Stimulated activated naive CD4-positive, alpha-beta T cell (primary cell): ENCODE measurements at regions not wholly inside any gene's neighbourhood (a gene's known extent, or its start where the extent isn't known, plus 50 kb on each side); places are given as distances from the start of the nearest gene placed in this dataset.

Source experiments
- DNase-seq, 6 experiments: peaks; one replicate each; lab custom pipeline; 2025; lab: John Stamatoyannopoulos, UW

- DNase-seq = no peak
Observed at GRCh38 chr2:181149056-181149455, 168.7 kb downstream of the UBE2E3 start.

GRCh38 chr2:181152226-181152625 is 171.8 kb downstream of the UBE2E3 start:
- DNase-seq = no peak

- no peak for DNase-seq
Observed at GRCh38 chr2:181152701-181153100, 172.3 kb downstream of the UBE2E3 start.

GRCh38 chr2:181153886-181154285 is 173.5 kb downstream of the UBE2E3 start:
- DNase-seq = no peak

- DNase-seq = no peak
Observed at GRCh38 chr2:181157326-181157725, 176.9 kb downstream of the UBE2E3 start.

GRCh38 chr2:181158427-181158826 is 178.0 kb downstream of the UBE2E3 start:
- DNase-seq = no peak

GRCh38 chr2:181161615-181162014 is 181.2 kb downstream of the UBE2E3 start:
- DNase-seq = no peak

GRCh38 chr2:181163139-181163538 is 182.7 kb downstream of the UBE2E3 start:
- no peak for DNase-seq

- no peak for DNase-seq
Observed at GRCh38 chr2:181163691-181164090, 183.3 kb downstream of the UBE2E3 start.

- no peak for DNase-seq
Observed at GRCh38 chr2:181164699-181165098, 184.3 kb downstream of the UBE2E3 start.

- peak in 2 of 6 experiments; percentile 24 to 30 for DNase-seq
Observed at GRCh38 chr2:181165199-181165868, 184.9 kb downstream of the UBE2E3 start.

- DNase-seq = no peak
Observed at GRCh38 chr2:181169503-181169902, 189.1 kb downstream of the UBE2E3 start.

GRCh38 chr2:181170256-181170655 is 189.9 kb downstream of the UBE2E3 start:
- no peak for DNase-seq

GRCh38 chr2:181172676-181173075 is 192.3 kb downstream of the UBE2E3 start:
- DNase-seq = no peak

GRCh38 chr2:181174611-181175580 is 194.5 kb downstream of the UBE2E3 start:
- DNase-seq = no peak

- no peak for DNase-seq
Observed at GRCh38 chr2:181176540-181176939, 196.1 kb downstream of the UBE2E3 start.

GRCh38 chr2:181177376-181177775 is 197.0 kb downstream of the UBE2E3 start:
- DNase-seq = no peak

GRCh38 chr2:181178130-181178529 is 197.7 kb downstream of the UBE2E3 start:
- no peak for DNase-seq

- peak in 3 of 6 experiments; percentile 3 to 39 (median 30) for DNase-seq
Observed at GRCh38 chr2:181178823-181179412, 198.5 kb downstream of the UBE2E3 start.

GRCh38 chr2:181183878-181184542 is 203.6 kb downstream of the UBE2E3 start:
- no peak for DNase-seq

GRCh38 chr2:181185421-181185820 is 205.0 kb downstream of the UBE2E3 start:
- DNase-seq = no peak

- DNase-seq = no peak
Observed at GRCh38 chr2:181185948-181186347, 205.5 kb downstream of the UBE2E3 start.
